ENCODE measurements at regions not wholly inside any gene's neighbourhood (a gene's known extent, or its start where the extent isn't known, plus 50 kb on each side); places are given as distances from the start of the nearest gene placed in this dataset.

- no peak for DNase-seq
Observed at GRCh38 chr4:38489924-38490639, 173.9 kb upstream of the KLF3 start.

DNA sequence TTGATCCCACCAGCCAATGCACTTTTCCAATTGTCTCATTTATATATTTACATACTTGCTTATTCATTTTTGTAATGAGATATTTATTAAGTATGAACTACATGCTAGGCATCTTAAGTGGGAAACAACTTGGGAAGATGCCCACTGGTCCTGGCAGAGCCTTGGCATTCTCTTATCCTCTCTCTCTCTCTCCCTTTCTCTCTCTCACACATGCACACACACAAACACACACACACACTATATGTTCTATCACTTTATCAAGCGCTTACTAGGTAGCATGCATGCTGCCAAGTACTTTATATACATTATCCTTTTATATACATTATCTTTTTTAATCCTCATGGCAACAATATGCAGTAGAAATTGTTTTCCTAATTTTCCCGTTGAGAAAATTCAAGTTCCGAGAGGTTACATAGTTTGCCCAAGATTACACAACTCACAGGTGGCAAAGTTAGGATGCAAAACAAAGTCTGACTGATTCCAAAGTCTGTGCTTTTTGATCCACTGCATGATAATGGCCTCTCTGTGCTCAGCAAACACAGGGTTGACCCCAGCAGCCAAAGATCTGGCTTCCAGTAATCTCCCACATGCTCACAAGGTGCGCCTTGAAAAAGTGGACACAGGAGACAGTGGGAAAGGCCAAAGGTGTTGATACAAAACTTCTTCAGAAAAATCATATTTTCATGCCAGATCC, 173.1 kb upstream of the KLF3 start:
- DNase-seq, result no peak

- no peak for DNase-seq
Observed at GRCh38 chr4:38491854-38492478, 172.0 kb upstream of the KLF3 start.

GRCh38 chr4:38493066-38493465, 170.9 kb upstream of the KLF3 start:
- no peak for DNase-seq

GRCh38 chr4:38495446-38495845, 168.6 kb upstream of the KLF3 start:
- no peak for DNase-seq

- DNase-seq, result no peak
Observed at GRCh38 chr4:38497121-38497520, 166.9 kb upstream of the KLF3 start.

- no peak for DNase-seq
Observed at GRCh38 chr4:38499101-38499500, 164.9 kb upstream of the KLF3 start.

GRCh38 chr4:38500433-38500832, 163.6 kb upstream of the KLF3 start:
- no peak for DNase-seq

DNA sequence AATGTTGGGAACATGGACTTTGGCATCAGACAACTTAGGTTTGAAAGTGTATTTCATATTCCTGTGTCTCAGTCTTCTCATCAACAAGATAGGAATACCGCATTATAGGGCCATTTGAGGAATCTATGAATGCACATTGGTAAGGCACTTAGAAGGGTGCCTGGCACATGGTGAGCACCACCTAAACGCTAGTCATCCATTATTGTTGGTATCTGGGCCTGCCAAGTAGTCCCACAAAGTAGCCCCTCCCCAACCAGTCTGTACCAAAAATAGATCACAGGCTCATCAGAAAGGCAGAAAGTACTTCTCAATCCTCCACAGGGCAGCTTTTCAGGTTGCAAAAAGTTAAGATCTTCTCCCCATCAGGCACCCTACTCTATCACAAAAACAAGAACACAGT, 162.3 kb upstream of the KLF3 start:
- DNase-seq, result no peak

DNA sequence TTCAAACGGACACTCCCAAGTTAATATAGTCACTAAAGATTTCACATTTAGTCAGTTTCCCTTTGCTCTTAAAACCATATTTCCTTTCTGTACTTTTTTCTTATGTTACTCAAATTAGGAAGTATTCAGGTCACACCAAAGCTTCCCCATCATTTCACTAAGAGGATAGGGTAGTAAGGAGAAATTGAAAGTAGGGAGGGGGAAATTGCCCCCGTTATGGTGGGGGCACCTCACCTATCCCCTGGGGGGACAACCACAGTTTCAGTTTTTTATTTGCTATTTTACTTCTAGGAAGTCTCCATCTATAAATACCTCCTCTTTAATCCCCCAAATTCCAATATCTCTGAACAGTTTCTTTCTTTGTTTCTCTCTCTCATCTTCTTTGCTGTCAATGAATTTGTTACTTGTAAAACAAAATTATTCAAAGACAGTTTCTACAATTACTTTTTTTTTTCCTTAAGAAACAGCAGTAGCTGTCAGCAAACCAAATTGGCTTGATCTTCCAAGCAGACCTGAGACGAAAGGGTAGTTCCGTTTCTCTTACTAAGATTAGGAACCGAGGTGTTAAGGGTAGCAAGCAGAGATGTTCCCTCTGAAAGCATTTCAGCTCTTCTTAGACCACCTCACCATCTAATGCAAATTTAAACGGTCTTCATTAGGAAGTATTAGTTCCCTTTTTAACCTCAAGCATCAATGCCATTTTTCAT, 160.2 kb upstream of the KLF3 start:
- DNase-seq, result no peak

- DNase-seq, result no peak
Observed at GRCh38 chr4:38504396-38504715, 159.6 kb upstream of the KLF3 start.

GRCh38 chr4:38509551-38509950, 154.4 kb upstream of the KLF3 start:
- DNase-seq, result no peak

DNA sequence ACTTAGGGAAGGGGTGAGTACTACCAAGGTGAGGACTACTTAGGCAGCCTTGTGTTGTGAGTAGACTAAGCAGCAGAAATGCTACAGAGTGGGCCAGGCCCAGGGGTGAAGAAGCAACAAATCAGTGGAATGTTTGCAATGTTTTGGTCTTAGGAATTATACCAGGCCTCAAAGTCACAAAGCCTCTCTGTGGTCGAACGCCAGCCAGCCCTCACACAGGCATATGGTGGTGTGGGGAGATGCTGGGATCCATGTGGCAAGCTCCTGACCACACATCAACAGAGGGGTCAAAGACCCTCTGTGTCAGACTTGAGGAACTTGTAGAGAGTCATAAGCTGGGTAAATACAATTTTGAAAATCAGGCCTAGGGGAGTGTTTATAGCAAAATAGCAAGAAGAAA, 153.8 kb upstream of the KLF3 start:
- no peak for DNase-seq

DNA sequence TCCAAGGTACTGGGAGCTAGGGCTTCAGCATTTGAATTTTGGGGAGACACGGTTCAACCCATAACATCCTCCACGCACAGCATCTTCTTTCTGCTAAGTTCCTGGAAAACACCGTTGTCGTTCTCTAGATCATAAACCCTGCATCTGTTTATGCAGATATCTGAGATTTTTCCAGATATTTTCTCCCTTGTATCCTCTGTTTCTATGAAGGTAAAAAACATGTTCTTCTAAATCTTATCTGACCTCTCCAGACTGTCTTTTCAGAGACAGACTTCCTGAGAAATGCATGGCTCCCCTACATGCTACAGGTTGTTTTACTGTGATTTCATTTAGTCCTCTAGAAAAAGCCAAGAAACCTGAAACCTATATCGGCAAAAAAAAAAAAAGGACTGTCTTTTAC, 152.3 kb upstream of the KLF3 start:
- no peak for DNase-seq

GRCh38 chr4:38512840-38513239, 151.2 kb upstream of the KLF3 start:
- no peak for DNase-seq

GRCh38 chr4:38514465-38515146, 149.4 kb upstream of the KLF3 start:
- no peak for DNase-seq

GRCh38 chr4:38516190-38516589, 147.8 kb upstream of the KLF3 start:
- no peak for DNase-seq

GRCh38 chr4:38519666-38520065, 144.3 kb upstream of the KLF3 start:
- no peak for DNase-seq

DNA sequence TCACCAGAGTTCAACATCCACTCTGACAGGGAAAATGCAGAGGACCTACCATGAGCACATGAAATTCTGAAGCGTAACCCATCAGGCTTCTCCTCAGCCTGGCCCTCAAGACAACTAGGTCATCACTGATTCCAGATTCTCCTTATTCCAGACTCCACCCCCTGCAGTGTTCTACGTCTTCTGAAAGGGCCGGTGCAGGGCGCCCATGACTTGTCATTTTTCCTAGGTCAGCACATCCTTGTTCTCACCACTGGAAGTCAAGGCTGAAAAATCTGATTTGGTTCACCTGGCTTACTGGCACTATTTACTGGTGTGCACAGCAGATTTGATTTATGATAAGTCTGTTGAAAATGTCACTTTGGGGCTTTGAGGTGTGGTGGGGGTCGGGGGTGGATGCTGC, 140.9 kb upstream of the KLF3 start:
- no peak for DNase-seq

- DNase-seq, result peak; percentile 34
Observed at GRCh38 chr4:38523524-38524448, 140.2 kb upstream of the KLF3 start.

DNA sequence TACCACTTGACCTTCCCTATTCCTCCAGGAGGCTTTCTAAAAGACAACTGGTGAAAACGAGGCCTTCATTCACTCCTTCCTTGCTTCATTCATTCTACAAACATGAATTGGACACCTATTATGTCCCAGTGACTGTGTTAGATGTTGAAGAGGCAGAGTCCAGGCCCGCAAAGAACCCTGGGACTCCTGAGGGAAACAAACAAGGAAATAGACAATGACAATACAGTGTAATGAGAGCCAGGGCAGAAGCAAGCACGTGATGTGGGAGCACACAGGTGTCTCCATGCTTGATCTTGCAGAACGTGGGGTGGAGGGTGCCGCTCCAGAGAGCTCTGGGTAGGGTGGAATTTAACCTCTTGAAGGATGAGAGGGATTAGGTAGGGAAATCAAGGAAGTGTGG, 137.6 kb upstream of the KLF3 start:
- DNase-seq, result no peak
